ENCODE measurements at regions not wholly inside any gene's neighbourhood (a gene's known extent, or its start where the extent isn't known, plus 50 kb on each side); places are given as distances from the start of the nearest gene placed in this dataset.

GRCh38 chr5:20974426-20974825, 986.4 kb upstream of the CDH18 start:
- TF ChIP-seq EZH2phosphoT487 (IDR thresholded peaks at IDR 0.05; ENCODE audit: low read length) = no peak
- TF ChIP-seq CTCF (IDR thresholded peaks at IDR 0.05; ENCODE audit: low read length) = no peak
- TF ChIP-seq EZH2 (optimal IDR thresholded peaks at IDR 0.05; ENCODE audit: low read depth, low read length) = no peak

Measured in MM.1S (cell line).